Heart left ventricle (tissue), 16 donors: ENCODE measurements at regions not wholly inside any gene's neighbourhood (a gene's known extent, or its start where the extent isn't known, plus 50 kb on each side); places are given as distances from the start of the nearest gene placed in this dataset.

ENCODE experiments used
- ATAC-seq, 4 donors: fragments of 200-7000 bp; cut with Tn5 transposase; one replicate each; pipeline ENCODE4 v1.9.1; 2020 to 2022; ENCODE audit warnings: moderate library complexity in 4 of 4, mild to moderate bottlenecking in 3 of 4, moderate number of reproducible peaks in 1 of 4
- DNase-seq, 5 donors: peaks; one replicate each; pipeline ENCODE4 v3.0.0-alpha.2; 2020
- H3K27ac ChIP-seq, 12 donors: fragments of 200-600 bp; sonication (generic) in 4 of 12; one replicate each; pipeline versions ENCODE4 v1.5.0 to v1.8.0; 2016 to 2022; ENCODE audit warnings: mild to moderate bottlenecking in 2 of 12
- H3K27me3 ChIP-seq, 9 donors: fragments of 200-600 bp; sonication (generic) in 2 of 9; one replicate each; pipeline versions ENCODE4 v1.5.1 to v1.8.0; 2016 to 2022; ENCODE audit warnings: mild to moderate bottlenecking in 3 of 9
- H3K36me3 ChIP-seq, 9 donors: fragments of 200-600 bp; sonication (generic) in 2 of 9; one replicate each; pipeline versions ENCODE4 v1.5.0 to v1.8.0; 2018 to 2022; ENCODE audit warnings: mild to moderate bottlenecking in 2 of 9
- H3K4me1 ChIP-seq, 12 donors: fragments of 200-600 bp; sonication (generic) in 4 of 12; one replicate each; pipeline versions ENCODE4 v1.5.0 to v1.8.0; 2016 to 2022; ENCODE audit warnings: mild to moderate bottlenecking in 3 of 12
- H3K4me3 ChIP-seq, 12 donors: fragments of 200-600 bp; sonication (generic) in 4 of 12; one replicate each; pipeline versions ENCODE4 v1.5.0 to v1.8.0; 2017 to 2022; ENCODE audit warnings: mild to moderate bottlenecking in 9 of 12, moderate library complexity in 4 of 12
- H3K9me3 ChIP-seq, 12 donors: fragments of 200-600 bp; sonication (generic) in 4 of 12; one replicate each; pipeline versions ENCODE4 v1.5.0 to v1.8.0; 2016 to 2022; ENCODE audit warnings: mild to moderate bottlenecking in 1 of 12
- CTCF ChIP-seq, 12 donors: fragments of 200-600 bp; sonication (generic) in 4 of 12; IDR thresholded peaks; one replicate each; pipeline versions ENCODE4 v1.5.0 to v1.8.0; 2018 to 2022; ENCODE audit warnings: antibody characterized with exemption in 12 of 12, mild to moderate bottlenecking in 5 of 12
- POLR2A ChIP-seq, 2 donors: fragments of 450-650 bp; IDR thresholded peaks; one replicate each; pipeline ENCODE4 v1.6.1; 2017; ENCODE audit warnings: antibody characterized with exemption in 2 of 2, mild to moderate bottlenecking in 2 of 2, moderate library complexity in 2 of 2
- WGBS, 4 donors: extraction: QIAGEN DNeasy Blood & Tissue Kit in 2 of 4; methylation state at CpG; one replicate each; pipeline versions ENCODE4 v1.1.5 to v1.1.7; 2013 to 2018; 5-methylcytosine and 5-hydroxymethylcytosine counted together
- intact Hi-C, 10 donors: fragments of 100-400 bp; cut with DNase I; formaldehyde crosslinking; loops; one replicate each; pipeline versions ENCODE4 v1.11.1 to v1.14.2; 2022
- donor health status: ischemic (EF 13 %, LVEDD 7.1; RV severe dilation, severe dysfunction).
- donor health status: healthy with polysubstance abuse.
- donor health status: DM: no; HTN: yes; CAD: no.
- donor health status: DM: no; HTN: no; CAD: no.
- donor health status: ischemic (EF 25% LVEDD 6.9; RV normal size, moderate dysfunction).
- donor health status: ischemic (EF 25% LVEDD 5.7; RV mildly dilated, moderate dysfunction).
- donor health status: healthy.
- donor health status: DM: yes; HTN: yes; CAD: no.
- donor health status: ischemic (EF 35%, LVEDD 5.7; RV mildly dilated, moderate dysfunction).
- donor health status: nonischemic (EF 11% LVEDD 7.7; RV severe dilation, severe dysfunction).
- donor health status: DM: yes; HTN: yes; CAD: no.
- donor health status: PGD.
- donor health status: ischemic (EF 29% LVEDD 5.4; RV normal size, mild dysfunction).
- donor health status: nonischemic (EF 23%, LVEDD 6.1; RV moderate dilation, normal function).

- Histone ChIP-seq H3K27me3 (no peaks in the 10 kb centered on the region), H3K4me1 (no peaks in the 10 kb centered on the region), H3K27ac (no peak overlapping the region), H3K36me3 (no peaks in the 10 kb centered on the region), H3K4me3 (no peak overlapping the region), H3K9me3 (peaks cover 0 to 25% (median 11%) of the 10 kb centered on the region in 12 donors)
- 80 to 86% (median 82%) methylated on average over 4 of the region's 4 CpGs for WGBS, 4 donors
- no peak for DNase-seq
- ATAC-seq: no peak
- intact Hi-C loops: no loop called here
- TF ChIP-seq CTCF (IDR thresholded peaks at IDR 0.05): no peak
- TF ChIP-seq POLR2A (IDR thresholded peaks at IDR 0.05): no peak
Measured at GRCh38 chr2:128432423-128432822, 113.8 kb upstream of the HS6ST1 start.

- H3K36me3 ChIP-seq: no peaks in the 10 kb centered on the region
- 80 to 86% (median 85%) methylated on average over 2 to 3 of the region's 3 CpGs for WGBS, 4 donors
- ATAC-seq: no peak
- no peak overlapping the region for H3K4me3 ChIP-seq
- no peak overlapping the region for H3K27ac ChIP-seq
- H3K9me3 ChIP-seq: peaks cover 0 to 22% (median 9%) of the 10 kb centered on the region in 12 donors
- intact Hi-C loops: no loop called here
- DNase-seq: peak in 2 of 5 donors; percentile 2 to 5
- H3K4me1 ChIP-seq: peaks cover 0 to 5% (median 0%) of the 10 kb centered on the region in 12 donors
- H3K27me3 ChIP-seq: no peaks in the 10 kb centered on the region
- TF ChIP-seq POLR2A (IDR thresholded peaks at IDR 0.05): no peak
- TF ChIP-seq CTCF (IDR thresholded peaks at IDR 0.05): no peak
Measured at GRCh38 chr2:128433911-128434550, 115.4 kb upstream of the HS6ST1 start.

DNA sequence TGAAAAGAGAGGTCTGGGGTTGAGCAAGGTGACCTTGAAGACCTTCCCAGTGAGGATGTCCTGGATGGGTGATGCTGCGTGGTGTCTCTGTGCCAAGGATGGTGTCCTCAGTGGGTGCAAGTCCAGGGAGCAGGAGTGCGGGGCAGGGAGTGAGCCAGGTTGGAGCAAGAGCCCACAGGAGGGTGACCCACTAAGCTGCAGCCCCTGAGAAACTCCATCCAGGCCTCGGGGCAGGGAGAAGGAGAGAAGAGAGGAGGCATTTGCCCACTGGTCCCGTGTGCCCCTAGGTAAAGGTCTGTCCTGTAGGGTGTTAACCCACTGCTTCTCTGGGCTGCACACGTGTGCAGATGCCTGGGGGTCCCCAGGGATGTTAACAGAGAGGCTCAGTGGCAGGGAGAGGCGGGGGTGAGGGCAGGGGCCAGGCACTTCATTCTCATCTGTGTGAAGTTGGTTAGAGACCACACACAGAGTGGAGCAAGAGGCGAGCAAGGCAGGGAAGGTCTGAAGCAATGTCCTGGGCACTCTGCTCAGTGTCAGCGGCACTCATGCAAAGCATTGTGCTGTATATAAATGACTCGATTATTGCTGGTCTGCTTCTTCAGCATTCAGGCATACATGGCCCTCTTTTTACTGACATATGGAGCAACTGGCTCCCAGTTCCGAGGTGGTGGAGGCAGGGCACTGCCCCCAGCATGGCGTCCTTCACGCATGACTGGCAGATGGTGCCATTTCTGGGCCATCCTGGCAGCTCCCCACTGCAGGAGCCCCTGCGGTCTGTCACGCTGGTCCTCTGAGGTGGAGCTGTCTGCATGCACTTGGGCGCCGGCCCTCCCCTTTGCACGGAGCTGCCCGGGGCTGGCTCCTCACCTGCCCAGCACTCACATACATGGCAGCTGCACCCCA, 117.2 kb upstream of the HS6ST1 start:
- no peaks in the 10 kb centered on the region for H3K36me3 ChIP-seq
- TF ChIP-seq POLR2A (IDR thresholded peaks at IDR 0.05) (no peak), CTCF (IDR thresholded peaks at IDR 0.05) (no peak)
- peaks cover 0 to 23% (median 8%) of the 10 kb centered on the region in 12 donors for H3K4me1 ChIP-seq
- no peaks in the 10 kb centered on the region for H3K27me3 ChIP-seq
- WGBS, 4 donors: 84 to 88% (median 86%) methylated on average over 16 to 18 of the region's 18 CpGs
- ATAC-seq (no peak), DNase-seq (peak in 1 of 5 donors; percentile 7)
- intact Hi-C loops: no loop called here
- no peak overlapping the region for H3K4me3 ChIP-seq
- no peak overlapping the region for H3K27ac ChIP-seq
- H3K9me3 ChIP-seq: peaks cover 0 to 8% (median 0%) of the 10 kb centered on the region in 12 donors
